HCT116 (cell line): ENCODE measurements at regions not wholly inside any gene's neighbourhood (a gene's known extent, or its start where the extent isn't known, plus 50 kb on each side); places are given as distances from the start of the nearest gene placed in this dataset.

ENCODE experiments used
- ATAC-seq: fragments of 200-7000 bp; cut with Tn5 transposase; 2 replicates; pipeline ENCODE4 v1.9.1; 2020; ENCODE audit warnings: mild to moderate bottlenecking, moderate library complexity
- BruUV-seq: library from RNA; stranded (reverse); fragments of 400-500 nt; replicated peaks from 2 replicates; lab custom pipeline; 2021; lab: Mats Ljungman, UMichigan
- CTCF ChIA-PET: fragments of 300-600 bp; sonication (Branson Sonifier 250); formaldehyde crosslinking; loops from one replicate; lab custom pipeline; 2021; ENCODE audit warnings: antibody characterized with exemption; lab: Charles Lee
- POLR2A ChIA-PET: fragments of 300-600, 350-600 bp; sonication (Branson Sonifier 250); formaldehyde crosslinking; loops from one replicate; lab custom pipeline; 2021; ENCODE audit warnings: antibody characterized with exemption; lab: Charles Lee
- RAD21 ChIA-PET, 2 experiments: fragments of 300-600 bp; sonication (Branson Sonifier 250); formaldehyde crosslinking; loops; one replicate each; lab custom pipeline; 2023; ENCODE audit warnings: low total read pairs in 2 of 2; ENCODE audit not compliant: uncharacterized antibody in 2 of 2, unreplicated experiment in 2 of 2, low non-redundant PET in 1 of 2; lab: Charles Lee
- DNase-seq: peaks from one replicate; pipeline ENCODE4 v3.0.0-alpha.2; 2010; ENCODE audit warnings: low read depth, low spot score
- H2AFZ ChIP-seq: fragments of 200-600 bp; shearing (Covaris generic), sonication (generic); 2 replicates; pipeline ENCODE4 v1.6.1; 2017; ENCODE audit warnings: low read depth, mixed run types, mixed read lengths, antibody characterized with exemption, low read length; ENCODE audit not compliant: poor library complexity, severe bottlenecking
- H3K27ac ChIP-seq: 2 replicates; pipeline ENCODE4 v1.5.1; 2012; ENCODE audit warnings: low read depth, low read length
- H3K27me3 ChIP-seq: fragments of 200-600 bp; sonication (generic); 2 replicates; pipeline ENCODE4 v1.6.1; 2016; ENCODE audit warnings: mixed run types, low read length, mixed read lengths; ENCODE audit not compliant: insufficient read depth
- H3K36me3 ChIP-seq, 2 experiments: fragments of 200-500 bp in 1 of 2; fragments of 200-600 bp in 1 of 2; sonication (Bioruptor generic) in 1 of 2; sonication (generic) in 1 of 2; 2 replicates each; pipeline versions ENCODE4 v1.5.1 to v1.6.1; 2014 to 2016; ENCODE audit warnings: low read length in 2 of 2, inconsistent platforms in 1 of 2, mixed read lengths in 1 of 2, mixed run types in 1 of 2; ENCODE audit not compliant: insufficient read depth in 2 of 2, control insufficient read depth in 1 of 2
- H3K4me1 ChIP-seq, 2 experiments: fragments of 200-600 bp in 1 of 2; sonication (generic) in 1 of 2; 2 replicates each; pipeline versions ENCODE4 v1.5.1 to v1.6.1; 2012 to 2017; ENCODE audit warnings: low read length in 2 of 2, inconsistent platforms in 1 of 2, mild to moderate bottlenecking in 1 of 2, mixed read lengths in 1 of 2, mixed run types in 1 of 2, moderate library complexity in 1 of 2; ENCODE audit not compliant: insufficient read depth in 2 of 2, control insufficient read depth in 1 of 2
- H3K4me2 ChIP-seq: fragments of 200-600 bp; sonication (generic); 2 replicates; pipeline ENCODE4 v1.6.1; 2017; ENCODE audit warnings: mixed run types, low read length, mixed read lengths
- H3K4me3 ChIP-seq, 2 experiments: fragments of 200-600 bp in 1 of 2; sonication (generic) in 1 of 2; replicated peaks in 1 of 2; 2 replicates each; pipeline ENCODE4 v1.5.1; 2011 to 2016; ENCODE audit warnings: low read length in 2 of 2, control low read depth in 1 of 2, low read depth in 1 of 2, mild to moderate bottlenecking in 1 of 2, mixed read lengths in 1 of 2, mixed run types in 1 of 2
- H3K79me2 ChIP-seq: fragments of 200-600 bp; sonication (generic); 2 replicates; pipeline ENCODE4 v1.6.1; 2017; ENCODE audit warnings: mild to moderate bottlenecking, mixed run types, low read length, moderate library complexity, mixed read lengths; ENCODE audit not compliant: insufficient read depth
- H3K9ac ChIP-seq: fragments of 200-600 bp; sonication (generic); 2 replicates; pipeline ENCODE4 v1.6.1; 2016; ENCODE audit warnings: low read length, mixed read lengths
- H3K9me2 ChIP-seq: fragments of 200-600 bp; sonication (generic), shearing (Covaris generic); 2 replicates; pipeline ENCODE4 v1.6.1; 2017; ENCODE audit warnings: mixed run types, mild to moderate bottlenecking, moderate library complexity; ENCODE audit not compliant: insufficient read depth
- H3K9me3 ChIP-seq, 2 experiments: fragments of 200-500 bp in 1 of 2; fragments of 200-600 bp in 1 of 2; sonication (Bioruptor generic) in 1 of 2; sonication (generic) in 1 of 2; 2 replicates each; pipeline ENCODE4 v1.6.1; 2014 to 2017; ENCODE audit warnings: low read length in 2 of 2, mixed read lengths in 2 of 2, inconsistent platforms in 1 of 2, low read depth in 1 of 2, mild to moderate bottlenecking in 1 of 2, mixed run types in 1 of 2, moderate library complexity in 1 of 2; ENCODE audit not compliant: control insufficient read depth in 1 of 2, insufficient read depth in 1 of 2
- H4K20me1 ChIP-seq: fragments of 200-600 bp; sonication (generic), shearing (Covaris generic); 2 replicates; pipeline ENCODE4 v1.6.1; 2017; ENCODE audit warnings: mixed run types, mild to moderate bottlenecking, moderate library complexity; ENCODE audit not compliant: insufficient read depth
- CBX3 ChIP-seq: IDR thresholded peaks from 2 replicates; pipeline ENCODE4 v1.6.1; 2012; ENCODE audit warnings: low read depth
- CTCF ChIP-seq, 3 experiments: fragments of 200-600 bp in 1 of 3; sonication (generic) in 1 of 3; IDR thresholded peaks in 2 of 3; conservative IDR thresholded peaks in 1 of 3; 2 replicates each; pipeline ENCODE4 v1.5.1; 2012 to 2017; ENCODE audit warnings: low read depth in 2 of 3, low read length in 2 of 3, antibody characterized with exemption in 1 of 3, borderline replicate concordance in 1 of 3, control low read depth in 1 of 3, mild to moderate bottlenecking in 1 of 3, mixed read lengths in 1 of 3, mixed run types in 1 of 3, moderate library complexity in 1 of 3; ENCODE audit not compliant: insufficient read depth in 1 of 3
- EZH2 ChIP-seq: fragments of 200-600 bp; sonication (generic); IDR thresholded peaks from 2 replicates; pipeline ENCODE4 v1.6.1; 2017; ENCODE audit warnings: antibody characterized with exemption, mixed run types
- MAX ChIP-seq: IDR thresholded peaks from 2 replicates; pipeline ENCODE4 v1.6.1; 2012
- RAD21 ChIP-seq: IDR thresholded peaks from 2 replicates; pipeline ENCODE4 v1.6.1; 2012; ENCODE audit warnings: low read depth, mild to moderate bottlenecking
- REST ChIP-seq: IDR thresholded peaks from 2 replicates; pipeline ENCODE4 v1.6.1; 2012; ENCODE audit warnings: low read depth
- SIN3A ChIP-seq: IDR thresholded peaks from 2 replicates; pipeline ENCODE4 v1.6.1; 2012; ENCODE audit warnings: low read depth
- SP1 ChIP-seq: IDR thresholded peaks from 2 replicates; pipeline ENCODE4 v1.6.1; 2012; ENCODE audit warnings: low read depth
- TCF7L2 ChIP-seq: IDR thresholded peaks from 2 replicates; pipeline ENCODE4 v1.7.0; 2011; ENCODE audit warnings: borderline replicate concordance, inconsistent platforms; ENCODE audit not compliant: insufficient read depth, insufficient read length; ENCODE audit errors: extremely low read depth
- ZFX ChIP-seq: fragments of 450-650 bp; IDR thresholded peaks from 2 replicates; pipeline ENCODE4 v1.6.1; 2017
- intact Hi-C: fragments of 100-400 bp; cut with micrococcal nuclease; formaldehyde crosslinking; loops from 2 replicates; pipeline ENCODE4 v1.10.0; 2022

- TF ChIP-seq ZFX (no peak), SP1 (no peak), RAD21 (no peak), MAX (no peak), EZH2 (no peak), CBX3 (no peak), CTCF (IDR thresholded peaks at IDR 0.05 in 2 of 3, conservative IDR thresholded peaks at IDR 0.05 in 1 of 3; ENCODE audit: borderline replicate concordance in 1 of 3, insufficient read depth in 1 of 3, low read depth in 2 of 3, low read length in 2 of 3) (no peak), TCF7L2 (no peak)
- TF ChIP-seq, all 23 proteins: peak for 0
- H3K4me3 ChIP-seq = no peak overlapping the region
- no peak overlapping the region for H3K4me2 ChIP-seq
- ATAC-seq = no peak
- ChIA-PET POLR2A (no interaction called here), CTCF (no interaction called here), RAD21 (no interaction called here)
- intact Hi-C loops = no loop called here
- BruUV-seq = no TSS peak
- no peaks in the 10 kb centered on the region for H3K79me2 ChIP-seq
- H3K9ac ChIP-seq = no peak overlapping the region
- no peaks in the 10 kb centered on the region for H3K9me2 ChIP-seq
- no peak overlapping the region for H3K27ac ChIP-seq
- H3K9me3 ChIP-seq = 0 out of 4 replicates have a peak, but pooled peaks cover 0 to 3% of the 10 kb centered on the region in 2 experiments
- DNase-seq = no peak
- H4K20me1 ChIP-seq = no peaks in the 10 kb centered on the region
- H2AFZ ChIP-seq = peak overlapping the region; percentile 19
- no peaks in the 10 kb centered on the region for H3K36me3 ChIP-seq
- H3K27me3 ChIP-seq = no peaks in the 10 kb centered on the region
- H3K4me1 ChIP-seq = no peaks in the 10 kb centered on the region
Measured at GRCh38 chr1:79124756-79125155, 118.2 kb upstream of the ADGRL4 start.

- BruUV-seq = no TSS peak
- no peaks in the 10 kb centered on the region for H3K4me1 ChIP-seq
- H3K27me3 ChIP-seq = no peaks in the 10 kb centered on the region
- H3K4me3 ChIP-seq = no peak overlapping the region
- H3K36me3 ChIP-seq = no peaks in the 10 kb centered on the region
- H3K9ac ChIP-seq = no peak overlapping the region
- intact Hi-C loops = no loop called here
- 0 out of 4 replicates have a peak, but pooled peaks cover 0 to 3% of the 10 kb centered on the region in 2 experiments for H3K9me3 ChIP-seq
- ChIA-PET RAD21 (no interaction called here), CTCF (no interaction called here), POLR2A (no interaction called here)
- no peak overlapping the region for H3K27ac ChIP-seq
- ATAC-seq (no peak), DNase-seq (no peak)
- TF ChIP-seq ZFX = no peak
- no peak for TF ChIP-seq REST
- no peak for TF ChIP-seq SIN3A
- H3K9me2 ChIP-seq = no peaks in the 10 kb centered on the region
- H2AFZ ChIP-seq = no peak overlapping the region
- H4K20me1 ChIP-seq = no peaks in the 10 kb centered on the region
- H3K4me2 ChIP-seq = no peak overlapping the region
- no peaks in the 10 kb centered on the region for H3K79me2 ChIP-seq
Measured at GRCh38 chr1:79122521-79122920, 116.0 kb upstream of the ADGRL4 start.
